ENCODE measurements at regions not wholly inside any gene's neighbourhood (a gene's known extent, or its start where the extent isn't known, plus 50 kb on each side); places are given as distances from the start of the nearest gene placed in this dataset.

- TF ChIP-seq PRDM6 (tag by site-specific recombination; IDR thresholded peaks at IDR 0.05) (no peak), AEBP2 (tag by site-specific recombination; IDR thresholded peaks at IDR 0.05; ENCODE audit: borderline replicate concordance) (no peak), ZEB2 (tag by site-specific recombination; IDR thresholded peaks at IDR 0.05) (no peak), ZNF394 (tag by site-specific recombination; IDR thresholded peaks at IDR 0.05; ENCODE audit: borderline replicate concordance) (no peak), ZNF248 (tag by site-specific recombination; IDR thresholded peaks at IDR 0.05) (no peak), ZNF585B (tag by site-specific recombination; IDR thresholded peaks at IDR 0.05) (no peak), ZNF747 (tag by site-specific recombination; IDR thresholded peaks at IDR 0.05) (no peak), ZNF76 (tag by site-specific recombination; IDR thresholded peaks at IDR 0.05; ENCODE audit: borderline replicate concordance, low read depth) (no peak), ZNF26 (tag by site-specific recombination; IDR thresholded peaks at IDR 0.05) (no peak), ZNF146 (tag by site-specific recombination; IDR thresholded peaks at IDR 0.05) (no peak)
Measured at GRCh38 chr9:75463871-75464270, 375.6 kb downstream of the OSTF1 start (continued).

GRCh38 chr9:75464726-75465125 lies 376.4 kb downstream of the OSTF1 start:
- ChIA-PET CTCF (no interaction called here), POLR2A (no interaction called here)

GRCh38 chr9:75467142-75467541 lies 378.8 kb downstream of the OSTF1 start:
- Histone ChIP-seq H3K4me3 (ENCODE audit: low read depth, low read length) (no peak overlapping the region), H3K27ac (ENCODE audit: extremely low read depth, low read depth, low read length) (no peak overlapping the region), H3K4me1 (ENCODE audit: control insufficient read depth, insufficient read depth, low read length) (no peaks in the 10 kb centered on the region), H3K36me3 (ENCODE audit: control insufficient read depth in 2 of 2, insufficient read depth in 1 of 2, low read length in 2 of 2) (no peaks in the 10 kb centered on the region), H3K9me3 (ENCODE audit: control insufficient read depth, insufficient read depth, low read depth, low read length) (no peaks in the 10 kb centered on the region)
- ChIA-PET POLR2A (no interaction called here), CTCF (no interaction called here)
- no peak for TF ChIP-seq ZNF121 (tag by site-specific recombination; IDR thresholded peaks at IDR 0.05)
- TF ChIP-seq ZNF324 (tag by site-specific recombination; IDR thresholded peaks at IDR 0.05): no peak
- no peak for TF ChIP-seq BCL6B (tag by site-specific recombination; IDR thresholded peaks at IDR 0.05)
- TF ChIP-seq TSHZ1 (tag by site-specific recombination; IDR thresholded peaks at IDR 0.05; ENCODE audit: borderline replicate concordance): no peak
- TF ChIP-seq ZXDB (tag by site-specific recombination; IDR thresholded peaks at IDR 0.05): no peak
- TF ChIP-seq ZNF398 (tag by site-specific recombination; IDR thresholded peaks at IDR 0.05): no peak
- TF ChIP-seq ZNF19 (tag by site-specific recombination; IDR thresholded peaks at IDR 0.05; ENCODE audit: low read depth): no peak
- TF ChIP-seq ZNF335 (tag by site-specific recombination; conservative IDR thresholded peaks at IDR 0.05): no peak

More at GRCh38 chr9:75464726-75465125, 376.4 kb downstream of the OSTF1 start:
- Histone ChIP-seq H3K9me3 (ENCODE audit: control insufficient read depth, insufficient read depth, low read depth, low read length) (no peaks in the 10 kb centered on the region), H3K4me3 (ENCODE audit: low read depth, low read length) (no peak overlapping the region), H3K27ac (ENCODE audit: extremely low read depth, low read depth, low read length) (no peak overlapping the region), H3K36me3 (ENCODE audit: control insufficient read depth in 2 of 2, insufficient read depth in 1 of 2, low read length in 2 of 2) (no peaks in the 10 kb centered on the region), H3K4me1 (ENCODE audit: control insufficient read depth, insufficient read depth, low read length) (no peaks in the 10 kb centered on the region)
- TF ChIP-seq ZFP69B (tag by site-specific recombination; IDR thresholded peaks at IDR 0.05): no peak

All from HEK293 (cell line).